Stimulated activated CD4-positive, alpha-beta T cell treated with anti-CD3 and anti-CD28 coated beads, Interleukin-1b, Interleukin-23, amount 100 ng/mL, for 1 hour (primary cell): ENCODE measurements at regions not wholly inside any gene's neighbourhood (a gene's known extent, or its start where the extent isn't known, plus 50 kb on each side); places are given as distances from the start of the nearest gene placed in this dataset.
"Not testable (repeated sequence)": the region's sequence is repeated elsewhere in the genome, so short reads cannot be mapped to it uniquely, and the experiment has no call there.

Source experiments
- DNase-seq, 2 donors: peaks; one replicate each; pipeline ENCODE4 v3.0.0-alpha.2; 2020; ENCODE audit warnings: low read depth in 2 of 2

DNA sequence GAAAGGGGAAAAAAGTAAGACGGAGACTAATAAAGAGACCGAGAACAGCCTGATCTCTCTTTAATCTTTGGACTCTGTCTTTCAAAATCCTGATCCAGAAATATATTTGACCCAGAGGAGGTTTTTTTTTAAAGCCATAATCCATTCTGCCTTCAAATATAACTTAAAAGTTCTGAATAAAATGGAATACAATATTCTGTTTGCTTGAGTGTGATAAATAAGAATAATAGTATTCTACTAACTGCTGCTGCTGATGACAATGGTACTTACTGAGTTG is 1196.0 kb downstream of the GALC start:
- DNase-seq: no peak

DNA sequence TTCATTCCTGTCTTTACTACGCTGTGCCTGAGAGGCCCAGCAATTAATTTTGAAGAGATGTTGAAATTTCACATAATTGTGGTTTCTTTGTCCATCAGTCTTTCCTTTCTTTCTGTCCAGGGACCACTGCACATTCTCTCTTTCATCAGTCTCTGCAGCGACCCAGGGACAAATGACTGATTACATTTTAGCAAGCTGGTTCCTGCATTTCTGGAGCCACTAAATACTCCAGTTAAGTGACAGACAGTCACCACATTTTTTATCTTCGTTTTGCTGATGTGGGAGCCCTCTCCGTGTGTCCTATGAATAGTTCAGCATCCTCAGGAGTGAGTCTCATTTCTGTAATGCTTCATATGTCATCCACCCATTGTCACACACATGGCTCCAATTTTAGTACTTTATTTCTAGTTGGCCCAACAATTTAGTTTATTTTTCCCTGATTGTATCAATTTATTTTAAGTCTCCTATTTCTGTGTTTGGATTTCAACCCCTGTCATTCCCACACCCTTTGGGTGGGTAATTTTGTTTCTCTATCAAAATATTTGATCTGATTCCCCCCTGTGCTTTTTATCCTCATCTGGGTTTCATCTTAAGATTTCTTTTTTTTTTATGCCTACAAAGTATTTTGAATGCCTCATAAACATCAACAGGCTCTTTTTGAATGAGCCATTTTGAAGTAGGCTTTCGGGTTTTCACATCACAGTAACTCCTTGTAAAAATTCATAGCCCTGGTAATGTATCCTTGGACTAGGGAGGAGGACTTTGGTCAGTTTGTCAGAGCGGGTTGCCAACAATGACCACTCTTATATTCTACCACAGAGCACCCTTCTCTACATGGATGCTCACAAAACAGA is 1196.5 kb downstream of the GALC start:
- no peak for DNase-seq

DNA sequence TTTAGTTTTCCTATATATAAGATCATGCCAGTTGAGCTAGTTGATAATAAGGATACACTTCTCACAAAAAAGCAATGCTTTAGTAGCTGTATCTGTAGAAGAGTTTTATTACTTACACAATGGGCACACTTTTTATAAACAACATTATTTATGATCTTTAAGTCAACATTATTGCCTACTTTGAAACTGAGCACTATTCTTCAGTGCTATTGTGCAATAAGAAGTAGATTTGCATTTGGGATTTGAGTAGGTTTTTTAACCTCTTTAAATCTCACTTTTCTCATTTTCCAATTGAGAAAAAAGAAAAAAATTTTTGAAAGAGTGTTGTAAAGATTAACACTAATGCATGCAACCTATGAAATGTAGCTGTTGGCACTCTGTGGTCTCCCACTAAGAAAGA is 1198.3 kb downstream of the GALC start:
- no peak for DNase-seq

DNA sequence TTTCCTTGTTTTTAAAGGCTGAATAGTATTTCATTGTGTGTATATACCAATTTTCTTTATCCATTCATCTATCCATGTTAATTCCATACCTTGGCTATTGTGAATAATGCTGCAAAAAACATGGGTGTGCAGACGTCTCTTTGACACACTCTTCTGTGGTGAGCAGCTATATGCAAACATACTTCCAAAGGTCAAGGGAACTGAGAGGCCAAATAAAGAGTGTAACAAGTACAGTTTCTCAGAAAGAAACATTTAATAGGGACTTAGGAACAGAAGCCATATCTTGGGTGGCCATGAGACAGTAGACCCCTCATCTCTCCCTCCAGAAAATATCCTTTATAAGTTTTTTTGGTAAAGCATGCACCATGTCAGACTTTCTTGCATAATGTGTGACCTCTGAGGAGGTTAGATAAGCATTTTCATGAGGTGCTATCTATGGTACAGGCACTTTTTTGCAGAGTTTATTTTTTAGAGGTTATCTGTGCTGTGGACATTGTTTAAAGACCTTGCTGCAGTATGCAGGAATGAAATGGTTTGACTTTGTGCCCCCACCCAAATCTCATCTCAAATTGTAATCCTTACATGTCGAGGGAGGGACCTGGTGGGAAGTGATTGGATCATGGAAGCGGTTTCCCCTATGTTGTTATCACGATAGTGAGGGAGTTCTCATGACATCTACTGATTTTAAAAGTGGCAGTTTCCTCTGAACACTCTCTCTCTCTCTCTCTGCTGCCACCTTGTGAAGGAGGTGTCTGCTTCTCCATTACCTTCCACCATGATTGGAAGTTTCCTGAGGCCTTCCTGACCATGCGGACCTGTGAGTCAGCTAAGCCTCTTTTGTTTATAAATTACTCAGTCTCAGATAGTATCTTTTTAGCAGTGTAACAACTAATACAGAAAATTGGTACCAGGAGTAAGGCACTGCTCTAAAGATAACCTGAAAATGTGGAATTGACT is 1202.3 kb downstream of the GALC start:
- DNase-seq: no peak

DNA sequence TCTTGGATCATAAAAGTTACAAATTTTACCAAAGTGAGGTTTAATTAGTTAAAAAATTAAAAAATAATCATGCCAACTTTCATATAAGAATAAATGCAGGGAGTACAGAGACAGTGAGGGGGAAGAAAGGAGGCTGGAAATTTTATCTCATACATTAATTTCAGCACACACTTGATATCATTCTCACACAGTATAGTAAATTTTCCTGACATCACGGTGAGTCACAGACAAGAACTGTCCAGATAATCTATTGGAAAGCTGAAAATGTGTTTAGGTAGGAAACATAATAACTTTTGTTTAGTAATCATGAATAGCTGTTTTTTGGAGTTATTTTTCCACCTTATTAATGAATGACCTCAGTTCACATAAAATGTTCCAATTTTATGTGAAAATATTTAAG is 1204.8 kb downstream of the GALC start:
- DNase-seq: no peak

DNA sequence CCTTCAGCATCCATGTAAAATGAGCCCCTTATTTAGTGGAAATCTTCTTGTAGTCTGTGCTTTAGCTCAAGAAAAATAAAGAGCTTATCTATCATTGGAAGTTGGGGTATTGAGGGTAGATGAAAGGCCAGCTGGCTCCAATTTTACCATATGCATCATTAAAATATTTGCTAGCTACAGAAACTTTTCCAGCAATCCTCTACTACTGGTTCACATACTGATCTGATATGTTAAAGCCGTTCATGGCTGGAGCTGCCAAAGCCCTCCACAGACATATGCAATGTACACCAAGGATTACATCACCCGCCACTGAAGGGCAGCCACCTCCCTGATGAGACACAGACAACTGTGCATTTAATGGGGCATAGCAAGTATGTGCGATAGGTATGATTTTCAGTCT is 1205.3 kb downstream of the GALC start:
- DNase-seq: no peak

DNA sequence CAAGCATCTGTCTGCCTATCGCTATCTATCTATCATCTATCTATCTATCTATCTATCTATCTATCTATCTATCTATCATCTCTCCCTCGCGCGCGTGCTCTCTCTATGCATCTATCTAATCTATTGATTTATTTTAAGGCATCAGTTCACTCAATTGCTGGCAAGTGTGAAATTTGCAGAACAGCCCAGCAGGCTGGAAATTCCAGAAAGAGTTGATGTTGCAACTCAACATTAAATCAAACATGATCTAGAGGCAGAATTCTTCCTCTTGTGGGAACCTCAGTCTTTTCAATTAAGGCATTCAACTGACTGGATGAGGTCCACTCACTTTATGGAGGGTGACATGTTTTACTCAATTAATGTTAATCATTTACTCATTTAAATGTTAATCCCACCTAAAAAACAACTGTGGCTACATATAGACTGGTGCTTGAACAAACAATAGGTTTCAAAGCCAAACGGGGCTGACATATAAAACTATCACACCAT is 1210.8 kb downstream of the GALC start:
- DNase-seq: no peak

DNA sequence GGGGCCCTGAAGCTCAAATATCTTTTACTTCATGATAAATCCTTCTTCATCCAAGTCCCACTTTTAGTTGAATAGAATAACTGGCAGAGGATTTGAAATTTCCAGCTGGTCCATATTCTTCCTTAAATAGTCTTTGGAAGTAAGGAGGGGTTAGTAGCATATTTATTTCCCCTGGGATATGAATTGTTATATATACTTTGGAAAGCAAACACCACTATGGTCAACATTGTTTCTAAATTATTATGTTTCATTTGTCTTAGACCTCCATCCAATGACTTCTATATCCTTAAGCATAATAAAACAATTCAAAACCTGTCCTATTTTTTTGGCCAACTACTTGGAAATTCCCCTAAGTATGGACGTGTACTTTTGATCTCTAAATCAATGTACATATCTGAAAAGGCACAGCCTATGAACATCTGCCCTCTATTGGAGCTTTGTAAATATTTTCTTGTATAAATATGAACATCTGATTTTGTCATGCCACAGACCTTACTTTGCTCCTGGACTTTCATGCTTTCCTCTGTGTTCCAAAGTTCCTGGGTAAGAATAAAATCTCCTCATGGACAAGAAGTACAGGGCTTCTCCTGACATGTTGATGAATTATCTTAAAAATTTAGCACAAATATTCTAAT is 1212.0 kb downstream of the GALC start:
- DNase-seq: no peak

DNA sequence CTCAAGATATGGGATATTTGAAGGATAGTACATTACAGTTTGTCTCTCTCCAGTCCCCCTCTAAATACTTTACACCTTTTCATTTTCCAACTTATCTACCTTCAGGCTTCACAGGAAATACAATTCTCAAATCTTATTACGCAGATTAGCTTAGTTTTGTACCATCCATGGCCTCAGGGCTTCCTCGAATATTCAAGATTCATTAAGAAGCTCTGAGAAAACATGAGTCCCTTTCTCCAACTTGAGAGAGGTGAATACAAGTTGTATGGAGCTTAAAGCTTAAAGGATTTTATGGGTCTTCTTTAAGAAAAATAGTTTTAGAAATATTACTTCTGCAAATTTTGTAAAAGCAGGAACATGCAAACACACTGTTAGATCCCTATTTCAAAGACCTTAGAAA is 1212.5 kb downstream of the GALC start:
- DNase-seq: no peak

DNA sequence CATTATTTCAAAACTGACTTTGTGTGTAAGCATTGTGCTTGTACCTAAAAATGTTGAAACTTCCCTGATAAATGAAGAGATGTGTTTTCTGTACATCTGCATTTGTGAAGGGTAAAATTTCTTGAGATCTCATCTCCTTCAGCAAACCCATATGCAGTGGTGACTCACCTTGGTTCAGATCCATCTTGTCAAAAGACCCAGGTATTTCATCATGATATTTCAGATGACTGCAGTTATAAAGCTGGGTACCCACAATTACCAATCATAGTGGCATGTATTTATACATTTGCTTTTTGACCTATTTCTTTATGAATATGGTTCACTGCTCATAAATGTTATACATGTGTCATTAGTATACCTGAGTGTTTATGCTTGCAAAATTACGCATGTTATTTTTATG is 1213.6 kb downstream of the GALC start:
- DNase-seq: no peak

DNA sequence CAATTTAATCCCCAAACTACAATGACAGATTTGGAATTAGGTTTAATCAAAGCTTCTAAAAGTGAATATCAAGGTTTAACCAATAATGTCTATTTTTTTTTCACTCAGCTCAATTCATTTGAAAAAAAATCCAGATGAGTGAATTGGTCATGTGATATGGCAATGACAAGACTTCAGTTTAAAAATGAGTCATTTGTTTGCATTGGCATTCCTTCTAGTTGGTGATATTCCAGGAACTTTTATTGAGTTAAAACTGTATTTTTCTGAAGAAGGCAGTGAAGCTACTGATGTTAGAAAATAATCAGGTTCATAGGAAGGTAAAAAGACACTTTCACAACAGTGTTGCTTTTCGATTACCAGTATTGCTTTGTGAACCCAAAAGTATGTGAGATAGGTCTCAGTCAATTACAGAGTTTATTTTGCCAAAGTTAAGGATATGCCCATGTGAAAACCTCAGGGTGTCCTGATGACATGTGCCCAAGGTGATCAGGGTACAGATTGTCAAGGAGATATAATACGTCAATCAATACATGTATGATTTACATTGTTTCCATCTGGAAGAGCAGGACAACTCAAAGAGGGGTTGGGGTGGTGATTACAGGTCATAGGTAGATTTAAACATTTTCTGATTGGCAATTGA is 1214.9 kb downstream of the GALC start:
- DNase-seq: no peak

DNA sequence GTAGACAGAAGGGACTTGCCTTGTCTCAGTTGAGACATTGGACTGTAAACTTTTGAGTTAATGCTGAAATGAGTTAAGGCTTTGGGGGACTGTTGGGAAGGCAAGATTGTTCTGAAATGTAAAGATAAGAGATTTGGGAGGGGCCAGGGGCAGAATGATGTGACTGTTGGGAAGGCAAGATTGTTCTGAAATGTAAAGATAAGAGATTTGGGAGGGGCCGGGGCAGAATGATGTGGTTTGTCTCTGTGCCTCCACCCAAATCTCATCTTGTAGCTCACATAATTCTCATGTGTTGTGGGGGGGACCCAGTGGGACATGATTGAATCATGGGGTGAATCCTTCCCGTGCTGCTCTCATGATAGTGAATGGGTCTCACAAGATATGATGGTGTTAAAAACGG is 1217.1 kb downstream of the GALC start:
- DNase-seq: not testable (repeated sequence)

DNA sequence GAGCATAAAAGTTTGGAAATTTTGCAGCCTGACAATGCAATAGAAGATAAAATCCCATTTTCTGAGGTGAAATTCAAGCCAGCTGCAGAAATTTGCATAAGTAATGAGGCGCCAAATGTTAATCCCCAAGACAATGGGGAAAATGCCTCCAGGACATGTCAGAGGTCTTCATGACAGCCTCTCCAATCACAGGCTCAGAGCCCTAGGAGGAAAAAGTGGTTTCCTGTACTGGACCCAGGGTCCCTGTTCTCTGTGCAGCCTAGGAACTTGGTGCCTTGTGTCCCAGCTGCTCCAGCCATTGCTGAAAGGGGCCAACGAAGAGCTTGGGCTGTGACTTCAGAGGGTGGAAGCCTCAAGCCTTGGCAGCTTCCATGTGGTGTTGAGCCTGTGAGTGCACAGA is 1218.1 kb downstream of the GALC start:
- no peak for DNase-seq

DNA sequence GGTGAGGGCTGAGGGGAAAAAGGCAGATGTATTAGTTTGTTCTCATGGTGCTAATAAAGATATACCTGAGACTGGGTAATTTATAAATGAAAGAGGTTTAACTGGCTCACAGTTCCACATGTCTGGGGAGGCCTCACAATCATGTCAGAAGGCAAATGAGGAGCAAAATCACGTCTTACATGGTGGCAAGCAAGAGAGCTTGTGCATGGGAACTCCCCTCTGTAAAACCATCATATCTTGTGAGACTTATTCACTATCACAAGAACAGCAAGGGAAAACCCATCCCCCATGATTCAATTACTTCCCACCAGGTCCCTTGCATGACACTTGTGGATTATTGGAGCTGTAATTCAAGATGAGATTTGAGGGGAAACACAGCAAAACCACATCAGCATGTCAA is 1220.9 kb downstream of the GALC start:
- no peak for DNase-seq

DNA sequence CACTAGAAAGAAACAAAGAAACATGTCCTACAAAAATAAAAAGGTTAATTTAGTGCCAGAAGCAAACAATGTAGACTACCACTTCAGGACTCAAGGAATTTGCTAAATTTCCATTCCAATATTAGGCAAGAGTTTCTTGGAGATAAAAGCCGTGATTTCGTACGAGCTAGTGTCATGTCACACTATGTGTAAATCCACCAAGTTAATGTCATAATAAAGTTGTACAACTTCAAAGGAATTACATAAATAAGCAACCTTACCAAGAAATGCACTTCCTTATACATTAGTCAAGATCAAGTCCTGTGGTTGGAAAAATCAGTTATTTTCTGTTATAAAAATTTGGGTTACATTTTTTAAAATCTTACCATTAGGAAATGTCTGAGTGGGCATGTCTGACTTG is 1222.8 kb downstream of the GALC start:
- no peak for DNase-seq

DNA sequence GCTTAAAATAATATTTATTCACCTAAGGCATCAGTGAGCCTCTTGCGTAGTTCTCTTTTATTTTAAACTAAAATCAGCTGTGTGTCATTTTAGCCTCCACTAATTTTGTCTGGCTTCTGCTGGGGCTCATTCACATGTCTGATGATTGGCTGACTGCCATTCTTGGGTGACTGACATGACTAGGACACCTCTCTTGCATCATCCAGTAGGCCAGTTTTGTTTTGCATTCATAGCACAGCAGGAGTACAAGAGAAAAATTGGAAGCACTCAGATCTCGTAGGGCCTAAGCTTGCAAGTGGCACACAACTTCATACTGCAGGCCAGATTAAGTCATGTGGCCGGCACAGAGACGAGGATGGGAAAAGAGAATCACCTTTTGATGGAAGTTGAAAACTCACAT is 1226.5 kb downstream of the GALC start:
- DNase-seq: no peak

DNA sequence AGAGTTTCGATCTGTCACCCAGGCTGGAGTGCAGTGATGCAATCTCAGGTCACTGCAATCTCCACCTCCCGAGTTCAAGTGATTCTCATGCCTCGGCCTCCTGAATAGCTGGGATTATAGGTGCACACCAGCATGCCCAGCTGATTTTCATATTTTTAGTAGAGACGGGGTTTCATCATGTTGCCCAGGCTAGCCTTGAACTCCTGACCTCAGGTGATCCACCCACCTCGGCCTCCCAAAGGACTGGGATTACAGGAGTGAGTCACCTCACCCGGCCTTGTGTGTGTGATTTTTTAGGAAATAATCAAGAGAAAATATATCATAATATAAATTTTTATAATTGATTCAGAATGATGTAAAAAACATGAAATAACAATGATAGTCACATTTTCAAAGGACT is 1231.4 kb downstream of the GALC start:
- DNase-seq: no peak

DNA sequence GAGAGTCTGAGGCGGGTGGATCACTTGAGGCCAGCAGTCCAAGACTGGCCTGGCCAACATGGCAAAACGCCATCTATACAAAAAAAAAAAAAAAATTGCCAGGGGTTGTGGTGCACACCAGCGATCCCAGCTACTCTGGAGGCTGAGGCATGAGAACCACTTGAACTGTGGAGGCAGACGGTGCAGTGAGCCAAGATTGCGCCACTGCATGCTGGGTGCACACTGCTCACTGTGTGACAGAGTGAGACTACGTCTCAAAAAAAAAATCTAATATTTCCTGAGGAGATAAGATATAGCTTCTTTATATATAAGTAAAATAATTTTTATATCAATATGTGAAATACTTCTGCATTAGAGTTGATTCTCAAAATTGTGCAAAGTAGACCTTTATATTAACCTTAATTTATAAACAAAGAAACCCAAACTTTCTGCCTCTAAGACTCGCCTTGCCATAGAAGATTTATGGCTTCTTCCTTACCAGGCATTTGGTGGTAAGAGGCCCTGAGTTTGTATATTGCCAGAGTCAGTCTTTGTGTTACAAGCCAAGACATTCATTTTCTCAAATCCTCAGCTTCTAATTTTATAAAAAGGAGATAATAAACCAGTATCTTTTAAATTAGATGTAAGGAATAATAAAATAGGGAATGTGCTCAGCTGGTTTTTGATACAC is 1226.7 kb downstream of the FLRT2 start:
- no peak for DNase-seq

DNA sequence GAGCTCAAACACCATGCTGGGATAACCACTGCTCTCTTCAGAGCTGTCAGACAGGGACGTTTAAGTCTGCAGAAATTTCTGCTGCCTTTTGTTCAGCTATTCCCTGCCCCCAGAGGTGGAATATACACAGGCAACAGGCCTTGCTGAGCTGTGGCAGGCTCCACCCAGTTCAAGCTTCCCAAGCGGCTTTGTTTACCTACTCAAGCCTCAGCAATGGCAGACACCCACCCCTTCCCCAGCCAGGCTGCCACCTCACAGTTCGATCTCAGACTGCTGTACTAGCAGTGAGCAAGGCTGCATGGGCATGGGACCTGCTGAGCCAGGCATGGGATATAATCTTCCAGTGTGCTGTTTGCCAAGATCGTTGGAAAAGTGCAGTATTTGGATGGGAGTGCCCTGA is 1220.5 kb downstream of the FLRT2 start:
- DNase-seq: not testable (repeated sequence)

DNA sequence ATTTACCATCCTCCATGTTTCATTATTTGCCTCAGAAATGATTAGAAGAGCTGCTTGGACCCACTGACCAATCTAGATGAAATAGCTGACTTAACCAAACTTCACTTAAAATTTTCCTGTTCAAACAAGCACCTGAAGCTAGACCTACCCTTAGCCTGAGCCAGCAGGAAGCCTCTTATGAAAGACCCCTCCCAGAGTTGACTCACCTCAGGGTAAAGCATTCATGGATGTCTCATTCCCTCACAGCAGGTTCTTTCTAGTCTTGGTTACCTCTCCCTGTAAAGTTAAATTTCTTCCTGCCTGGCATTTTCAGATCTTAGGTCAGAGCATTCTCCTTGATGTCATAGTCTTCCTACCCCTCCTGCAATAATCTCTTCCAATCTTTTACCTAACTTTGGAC is 1209.8 kb downstream of the FLRT2 start:
- DNase-seq: no peak

DNA sequence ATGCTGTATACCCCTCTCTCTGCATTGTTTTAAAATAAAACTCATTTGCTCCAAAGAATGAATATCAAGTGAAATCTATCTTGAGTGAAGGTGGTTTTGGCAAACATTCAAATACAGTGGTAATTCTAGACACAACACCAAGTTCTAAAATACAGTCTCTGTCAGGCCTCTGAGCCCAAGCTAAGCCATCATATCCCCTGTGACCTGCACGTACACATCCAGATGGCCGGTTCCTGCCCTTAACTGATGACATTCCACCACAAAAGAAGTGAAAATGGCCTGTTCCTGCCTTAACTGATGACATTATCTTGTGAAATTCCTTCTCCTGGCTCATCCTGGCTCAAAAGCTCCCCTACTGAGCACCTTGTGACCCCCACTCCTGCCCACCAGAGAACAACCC is 1201.5 kb downstream of the FLRT2 start:
- not testable (repeated sequence) for DNase-seq

DNA sequence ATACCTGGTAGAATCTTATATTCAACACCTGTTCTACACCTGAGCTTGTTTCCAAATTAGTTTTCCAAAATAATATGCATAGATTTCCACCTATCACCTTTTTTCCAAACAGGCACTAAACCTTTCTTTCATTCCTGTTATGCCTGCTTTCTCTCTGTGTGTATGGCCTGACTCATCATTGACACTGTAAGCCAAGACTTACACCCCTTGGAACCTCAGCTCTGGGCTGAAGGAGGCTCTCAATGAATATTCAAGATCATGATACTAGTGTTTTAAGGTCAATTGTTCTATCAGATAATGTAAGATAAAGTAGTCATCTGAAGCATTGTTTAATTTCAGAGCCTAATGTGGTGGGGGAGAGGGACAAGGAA is 1193.3 kb downstream of the FLRT2 start:
- no peak for DNase-seq
